ENCODE measurements at regions not wholly inside any gene's neighbourhood (a gene's known extent, or its start where the extent isn't known, plus 50 kb on each side); places are given as distances from the start of the nearest gene placed in this dataset.

DNA sequence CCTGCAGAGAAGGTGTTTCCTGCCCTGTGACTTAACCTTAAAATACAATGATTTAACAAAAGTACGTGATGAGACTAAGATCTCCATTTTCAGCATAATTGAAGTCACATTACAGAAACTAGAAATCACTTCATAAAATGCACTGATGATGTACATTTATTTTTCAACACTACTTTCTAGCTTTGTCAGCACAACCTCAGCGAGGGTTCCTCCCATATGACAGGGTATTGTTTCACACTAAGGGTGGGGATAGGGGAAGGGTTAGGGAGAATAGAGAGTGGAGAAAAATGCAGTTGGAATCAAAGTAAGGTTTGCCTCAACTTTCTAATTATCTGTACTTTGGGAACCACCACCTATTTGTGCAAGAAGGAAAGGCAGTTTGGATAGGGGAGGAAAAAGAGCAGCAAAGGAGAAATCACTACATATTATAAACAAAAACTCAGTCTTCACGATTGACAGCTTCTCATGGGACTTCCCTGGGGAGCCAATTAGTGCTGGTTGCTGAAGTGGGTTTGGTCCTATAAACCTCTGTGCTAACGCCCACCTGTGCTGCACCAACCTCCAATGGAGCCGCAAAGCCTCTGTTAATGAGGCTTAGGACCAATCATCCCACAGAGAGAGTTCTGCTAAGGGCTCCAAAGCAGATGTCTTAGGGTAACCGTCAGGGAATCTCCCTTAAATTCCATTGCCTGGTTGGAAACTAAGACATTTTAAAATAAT lies 369.2 kb upstream of the PDE4D start:
- no peak for DNase-seq (ENCODE audit: low read depth, low spot score)

DNA sequence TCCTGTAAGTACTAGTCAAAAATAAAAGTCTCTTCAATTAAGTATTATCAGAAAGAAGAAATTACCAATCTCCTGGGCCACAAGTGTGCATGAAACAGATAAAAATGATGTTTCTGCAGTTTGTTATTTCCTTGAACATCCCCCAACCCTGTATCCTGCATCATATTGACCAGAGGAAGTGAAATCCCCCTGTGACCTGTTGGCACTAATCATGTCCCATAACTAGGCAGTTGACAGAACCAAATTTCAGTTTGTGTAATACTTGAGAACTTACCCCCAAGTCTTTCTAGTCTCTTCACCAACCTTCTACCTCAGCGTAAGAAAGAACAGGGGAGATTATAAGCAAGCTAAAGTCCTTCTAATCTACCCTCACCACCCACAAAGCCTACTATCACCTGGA lies 368.2 kb upstream of the PDE4D start:
- DNase-seq (ENCODE audit: low read depth, low spot score) = no peak

DNA sequence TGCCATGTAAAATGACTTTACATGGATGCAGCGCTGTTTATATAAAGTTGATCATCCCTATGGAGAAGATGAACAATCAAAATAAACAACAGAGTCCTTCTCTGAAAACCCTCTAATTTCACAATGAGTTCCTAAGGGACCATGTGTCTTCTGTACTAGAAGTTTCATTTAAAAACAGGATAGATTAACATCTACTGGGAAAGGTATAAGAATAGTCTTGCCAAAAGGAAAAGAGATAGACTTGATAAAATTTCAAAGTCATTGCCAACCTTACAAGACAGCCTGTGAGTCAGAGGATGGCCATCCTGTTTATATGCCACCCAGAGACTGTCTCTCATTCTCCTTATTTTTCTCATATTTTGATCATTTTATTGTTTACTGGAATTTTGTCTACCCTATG lies 367.1 kb upstream of the PDE4D start:
- DNase-seq (ENCODE audit: low read depth, low spot score) = no peak

DNA sequence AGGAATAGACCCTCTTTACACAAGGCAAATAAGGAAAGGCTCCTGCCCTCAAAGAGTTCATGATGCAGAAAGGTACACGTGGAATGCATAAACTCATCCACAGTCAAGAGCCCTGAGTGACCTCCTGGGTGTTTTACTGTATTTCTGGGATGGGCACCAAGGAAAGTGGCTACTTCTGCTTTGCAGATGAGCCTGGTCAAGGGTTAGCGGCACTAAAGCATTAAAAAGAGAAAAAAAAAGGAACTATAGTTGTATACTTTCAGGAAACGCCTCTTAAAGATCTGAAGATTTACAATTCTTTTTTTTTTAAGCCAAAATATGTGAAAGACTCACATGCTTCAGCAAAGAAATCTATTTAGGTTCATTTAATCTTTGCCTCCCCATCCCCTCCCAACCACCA lies 366.2 kb upstream of the PDE4D start:
- DNase-seq (ENCODE audit: low read depth, low spot score) = no peak

DNA sequence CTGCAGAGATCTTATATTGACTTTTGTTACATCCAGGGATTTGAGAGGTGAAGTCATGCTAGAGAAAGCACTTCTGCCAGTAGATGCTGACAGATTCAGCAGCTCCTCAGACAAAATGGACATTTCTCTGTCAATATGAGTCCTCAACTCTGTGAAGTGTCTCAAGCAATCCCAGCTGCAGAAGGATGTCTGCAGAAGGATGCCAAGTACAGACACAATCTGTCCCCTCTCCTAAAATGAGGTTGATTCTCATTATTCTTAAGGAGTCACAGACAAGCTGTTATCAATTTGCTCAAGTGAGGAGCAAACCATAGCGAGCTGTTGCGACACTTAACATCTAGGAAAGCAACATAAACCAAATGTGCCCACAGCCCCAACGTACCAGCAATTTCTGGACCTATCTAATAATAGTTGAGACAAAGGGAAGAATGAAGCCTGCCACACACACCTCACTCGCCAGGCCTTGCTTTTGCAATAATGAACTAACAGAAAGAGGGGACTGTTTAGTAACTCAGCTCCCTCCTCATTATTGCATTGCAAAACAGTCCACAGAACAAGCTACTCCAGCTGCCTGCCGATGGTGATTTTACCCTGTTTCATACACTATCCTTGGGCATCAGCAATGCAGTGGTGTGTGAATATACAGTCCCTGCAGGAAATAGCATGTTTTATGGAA lies 364.2 kb upstream of the PDE4D start:
- no peak for DNase-seq (ENCODE audit: low read depth, low spot score)

DNA sequence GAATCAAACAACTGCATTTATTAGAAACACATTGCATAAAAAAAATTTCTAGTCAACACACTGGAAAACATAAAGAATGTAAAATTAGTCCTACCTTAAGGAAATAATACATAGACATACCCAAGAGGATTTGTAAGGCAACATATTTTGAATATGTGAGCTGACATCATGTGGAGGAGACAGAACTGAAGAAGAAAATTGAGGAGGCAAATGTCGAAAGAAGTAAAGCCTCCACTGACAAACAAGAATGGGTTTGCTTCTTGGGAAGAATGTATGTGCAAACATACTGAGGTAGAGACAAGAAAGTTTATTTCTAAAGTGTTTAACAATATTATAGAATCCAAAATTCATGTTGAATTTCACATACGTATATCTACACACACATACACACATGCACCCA lies 363.0 kb upstream of the PDE4D start:
- no peak for DNase-seq (ENCODE audit: low read depth, low spot score)

DNA sequence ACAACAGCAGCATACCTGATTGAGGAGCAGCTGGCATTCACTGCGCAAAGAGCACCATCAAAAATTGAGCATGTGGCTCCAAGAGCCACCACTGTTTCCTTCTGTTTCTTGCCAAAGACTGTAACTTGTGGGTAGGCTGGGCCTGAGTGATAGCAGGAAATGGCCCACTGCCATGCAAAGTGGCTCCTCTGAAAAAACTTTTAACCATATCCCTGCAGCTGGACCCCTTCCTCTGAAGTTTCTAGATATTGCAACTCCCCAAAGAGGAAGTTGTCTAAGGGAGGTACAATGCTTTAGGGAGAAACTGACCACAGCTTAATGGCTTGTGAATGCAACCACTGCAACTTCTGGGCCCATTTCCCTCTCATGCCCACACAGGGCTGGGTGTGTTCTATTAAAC lies 355.4 kb upstream of the PDE4D start:
- no peak for DNase-seq (ENCODE audit: low read depth, low spot score)

DNA sequence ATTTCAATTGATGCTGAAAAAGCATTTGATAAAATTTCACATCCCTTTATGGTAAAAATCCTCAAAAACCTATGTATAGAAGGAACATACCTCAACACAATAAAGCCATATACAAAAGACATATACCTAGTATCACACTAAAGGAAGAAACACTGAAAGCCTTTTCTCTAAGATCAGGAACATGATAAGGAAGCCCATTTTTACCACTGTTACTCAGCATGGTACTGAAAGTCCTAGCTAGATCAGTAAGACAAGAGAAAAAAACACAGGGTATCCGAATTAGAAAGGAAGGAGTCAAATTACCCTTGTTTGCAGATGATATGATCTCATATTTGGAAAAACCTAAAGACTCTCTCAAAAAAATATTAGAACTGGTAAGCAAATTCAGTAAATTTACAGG lies 350.2 kb upstream of the PDE4D start:
- DNase-seq (ENCODE audit: low read depth, low spot score) = no peak

DNA sequence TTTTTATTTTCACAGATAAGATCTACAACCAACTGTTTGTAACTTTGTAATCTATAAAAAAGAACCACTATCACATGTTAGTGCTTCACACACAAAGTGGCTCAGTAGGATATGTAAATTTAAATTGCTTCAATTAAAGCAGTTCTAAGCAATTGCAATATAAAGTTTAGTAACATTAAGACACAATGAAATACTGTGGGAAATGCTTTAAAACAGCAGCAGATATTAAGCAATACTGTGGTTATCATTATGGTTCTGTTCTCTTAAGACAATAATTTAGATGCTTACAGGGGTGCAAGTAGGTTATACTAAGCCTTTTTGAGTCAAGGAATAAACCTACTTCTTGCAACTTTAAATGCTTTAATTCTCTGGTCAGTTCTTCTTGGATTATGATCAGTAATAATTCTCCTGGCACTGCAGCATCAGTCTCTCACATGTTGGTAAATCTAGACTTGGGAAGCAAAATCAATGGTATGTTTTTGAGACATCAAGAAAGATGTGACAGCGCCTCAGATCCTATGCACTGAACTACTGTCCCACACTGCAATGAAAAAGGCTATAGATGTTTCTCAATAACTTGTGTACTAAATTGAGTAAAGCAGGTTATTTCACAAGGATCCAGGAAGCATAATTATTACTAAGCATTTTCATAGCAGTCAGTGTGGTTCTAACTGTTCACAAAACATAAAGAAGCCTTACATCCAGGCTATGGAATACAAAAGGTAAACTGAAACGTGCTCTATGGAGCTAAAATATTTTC lies 338.7 kb upstream of the PDE4D start:
- DNase-seq (ENCODE audit: low read depth, low spot score) = no peak

DNA sequence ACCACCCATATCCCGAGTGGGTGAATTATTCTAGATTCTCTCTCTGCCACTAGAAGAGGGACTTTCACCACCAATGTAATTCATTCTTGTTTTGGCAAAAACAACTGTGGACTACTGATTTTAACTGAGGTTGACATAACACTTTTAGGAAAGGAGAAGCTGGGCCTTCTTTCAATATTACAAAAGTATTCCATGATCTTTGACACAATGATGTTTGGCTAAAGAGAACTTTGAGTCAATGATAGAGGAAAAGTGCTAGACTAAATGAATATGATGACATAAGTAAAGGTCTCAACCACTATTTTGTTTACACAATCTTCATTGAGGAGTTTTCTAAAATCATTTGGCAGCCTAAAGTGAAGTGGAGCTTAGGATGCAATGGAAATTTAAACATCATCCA lies 336.9 kb upstream of the PDE4D start:
- no peak for DNase-seq (ENCODE audit: low read depth, low spot score)

DNA sequence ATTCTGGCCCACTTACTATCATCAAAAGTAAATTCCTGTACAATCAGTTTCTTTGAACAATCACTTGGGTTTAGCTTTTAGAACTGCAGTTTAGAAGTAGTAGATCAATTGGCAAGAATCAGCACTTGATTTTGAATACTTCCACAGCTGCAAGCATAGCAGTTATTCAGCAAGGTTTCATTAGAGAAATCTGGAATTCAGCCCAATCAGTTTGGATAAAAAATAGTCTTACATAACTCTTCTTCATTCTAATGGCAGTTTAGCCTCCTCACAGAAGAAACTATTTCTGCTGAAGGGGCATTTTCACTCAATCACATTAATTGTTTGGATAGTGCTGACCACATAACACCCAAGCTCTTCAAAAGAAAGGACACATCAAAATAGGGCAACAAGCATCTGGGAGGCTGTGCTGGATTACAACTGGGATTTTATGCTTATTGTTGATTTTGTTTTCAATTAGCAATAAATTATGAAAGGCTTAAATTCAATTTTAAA lies 336.2 kb upstream of the PDE4D start:
- DNase-seq (ENCODE audit: low read depth, low spot score) = no peak

DNA sequence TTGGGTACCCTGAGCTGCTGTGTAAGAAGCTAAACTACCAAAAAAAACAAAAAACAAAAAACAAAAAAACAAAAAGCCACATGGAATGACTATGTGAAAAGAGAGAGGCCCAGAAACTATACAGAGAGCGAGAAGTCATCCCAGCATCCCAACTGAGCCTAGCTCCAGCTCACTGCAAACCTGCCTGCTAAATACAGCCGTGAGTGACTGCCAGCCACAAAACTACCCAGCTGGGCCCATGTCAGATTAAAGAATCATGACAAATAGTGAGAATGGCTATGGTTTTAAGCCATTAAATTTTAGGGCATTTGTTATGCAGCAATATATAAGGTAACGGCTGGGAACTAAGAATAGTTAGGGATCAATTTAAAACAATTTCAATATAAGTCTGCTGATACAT lies 335.1 kb upstream of the PDE4D start:
- no peak for DNase-seq (ENCODE audit: low read depth, low spot score)

DNA sequence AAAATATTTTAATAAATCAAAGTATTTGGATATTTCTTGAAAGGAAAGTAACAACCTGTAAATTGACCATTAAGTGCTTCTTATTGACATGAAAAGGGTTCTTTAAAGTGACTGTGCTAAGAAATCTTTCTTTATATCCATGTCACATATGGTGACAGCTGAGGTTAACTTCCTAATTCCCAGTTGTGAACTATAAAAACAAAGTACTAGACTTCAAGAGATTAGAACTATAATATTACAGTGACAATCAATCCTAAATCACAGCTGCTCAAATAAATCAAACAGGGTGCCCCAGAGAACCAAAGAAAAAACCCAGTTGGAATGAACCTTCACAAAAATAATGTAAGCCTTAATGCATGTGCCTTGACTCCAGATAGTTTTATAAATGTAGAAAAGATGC lies 332.6 kb upstream of the PDE4D start:
- no peak for DNase-seq (ENCODE audit: low read depth, low spot score)

DNA sequence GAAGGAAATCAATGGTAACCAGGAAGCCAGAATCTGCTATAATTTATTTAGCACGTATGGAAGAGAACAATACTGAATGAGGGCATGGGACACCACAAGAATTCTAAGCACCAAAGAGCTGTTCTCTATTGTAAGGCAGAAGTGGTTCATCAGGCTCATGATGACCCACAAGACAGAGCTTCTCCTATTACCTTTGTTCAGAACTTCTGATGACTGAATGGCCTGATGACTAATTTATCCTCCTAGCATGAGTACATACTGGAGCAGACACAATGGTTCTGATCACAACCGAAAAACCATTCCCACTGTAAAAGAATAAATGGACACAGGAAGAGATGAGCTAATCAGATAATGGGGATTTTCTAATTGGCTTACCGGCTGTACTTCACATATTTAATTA lies 329.8 kb upstream of the PDE4D start:
- DNase-seq (ENCODE audit: low read depth, low spot score) = no peak

DNA sequence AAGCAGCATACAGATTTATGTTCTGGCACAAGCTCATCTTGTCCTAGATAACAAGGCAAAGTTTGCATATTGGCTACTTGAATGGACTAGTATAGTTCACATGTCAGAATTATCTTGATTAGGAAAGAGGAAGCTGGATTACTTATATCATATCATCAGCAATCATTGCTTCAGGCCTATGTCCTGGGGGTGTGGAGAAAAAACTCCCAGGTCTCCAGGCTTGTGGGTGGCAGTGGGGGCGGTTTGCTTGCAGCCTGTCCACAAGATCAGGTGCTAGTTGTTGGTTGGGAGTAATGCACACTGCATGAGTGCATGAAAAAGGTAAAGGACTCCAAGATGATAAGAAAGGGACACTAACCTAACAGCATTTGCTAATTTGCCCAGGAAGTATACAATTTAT lies 326.4 kb upstream of the PDE4D start:
- DNase-seq (ENCODE audit: low read depth, low spot score) = no peak

DNA sequence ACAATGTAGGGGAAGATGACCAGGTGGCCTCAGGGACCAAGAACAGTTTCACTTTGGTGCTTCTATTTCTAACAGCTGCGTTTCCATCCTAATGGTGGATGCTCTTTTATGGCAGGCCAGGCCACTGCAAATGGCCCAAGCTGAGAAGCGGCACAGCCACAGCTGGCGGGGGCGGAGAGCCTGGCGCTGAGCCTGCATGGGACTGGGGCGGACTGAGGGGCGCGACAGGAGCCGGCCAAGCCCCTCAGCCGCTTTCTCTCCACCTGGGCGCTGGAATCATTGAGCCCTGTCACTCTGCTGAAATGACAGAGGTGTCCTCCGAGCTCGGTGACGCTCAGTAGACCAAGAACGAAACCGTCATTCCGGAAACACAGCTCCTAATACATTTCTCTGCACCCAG lies 317.3 kb upstream of the PDE4D start:
- no peak for DNase-seq (ENCODE audit: low read depth, low spot score)

DNA sequence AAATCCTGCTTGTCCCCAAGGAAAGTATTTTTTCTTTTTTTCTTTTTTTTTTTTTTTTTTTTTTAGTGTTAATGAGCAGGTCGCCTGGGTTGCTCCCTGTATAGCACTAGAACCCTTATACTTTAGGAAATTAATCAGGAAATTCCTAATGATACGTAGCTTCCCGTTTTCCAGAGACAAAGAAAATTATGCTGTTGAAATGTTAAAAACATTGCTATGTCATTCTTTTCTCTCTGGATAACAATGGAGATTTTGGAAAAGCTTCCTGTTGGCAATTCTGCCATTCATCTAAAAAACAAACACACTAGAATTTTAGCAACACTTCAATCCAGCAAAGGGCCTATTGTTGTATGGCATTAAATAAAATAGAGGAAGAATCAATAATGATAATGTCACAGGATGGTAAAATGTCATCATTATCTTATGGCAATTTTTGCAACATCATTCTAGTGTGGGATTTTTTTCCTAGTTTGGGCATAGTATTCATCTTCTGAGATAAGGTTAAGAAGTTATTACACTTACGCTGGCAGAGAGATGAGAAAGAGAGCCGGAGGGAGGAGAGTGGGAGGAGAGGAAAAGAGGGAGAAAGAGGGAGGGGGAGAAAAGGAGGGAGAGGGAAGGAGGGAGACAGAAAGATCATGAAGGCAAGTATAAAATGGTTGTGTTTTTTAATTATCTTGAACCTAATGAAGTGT lies 315.8 kb upstream of the PDE4D start:
- DNase-seq (ENCODE audit: low read depth, low spot score) = no peak

DNA sequence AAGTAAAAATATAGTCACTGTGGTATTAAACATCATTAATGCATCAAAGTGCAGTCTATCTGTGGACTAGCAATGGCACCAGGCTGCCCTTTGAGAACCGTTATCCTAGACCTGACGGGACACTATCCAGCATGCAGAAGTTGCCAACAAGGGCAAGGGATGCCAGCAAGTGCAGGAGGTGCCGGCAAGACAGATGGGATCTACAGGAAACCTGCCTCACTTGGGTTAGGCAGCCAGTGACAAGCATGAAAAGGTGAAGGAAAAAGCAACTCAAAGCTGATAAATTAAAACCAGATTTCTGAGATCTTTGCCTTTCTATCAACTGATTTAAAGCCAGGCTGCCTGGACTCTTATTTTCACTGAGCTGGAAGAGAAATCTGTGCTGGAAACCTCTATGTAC lies 315.2 kb upstream of the PDE4D start:
- no peak for DNase-seq (ENCODE audit: low read depth, low spot score)

DNA sequence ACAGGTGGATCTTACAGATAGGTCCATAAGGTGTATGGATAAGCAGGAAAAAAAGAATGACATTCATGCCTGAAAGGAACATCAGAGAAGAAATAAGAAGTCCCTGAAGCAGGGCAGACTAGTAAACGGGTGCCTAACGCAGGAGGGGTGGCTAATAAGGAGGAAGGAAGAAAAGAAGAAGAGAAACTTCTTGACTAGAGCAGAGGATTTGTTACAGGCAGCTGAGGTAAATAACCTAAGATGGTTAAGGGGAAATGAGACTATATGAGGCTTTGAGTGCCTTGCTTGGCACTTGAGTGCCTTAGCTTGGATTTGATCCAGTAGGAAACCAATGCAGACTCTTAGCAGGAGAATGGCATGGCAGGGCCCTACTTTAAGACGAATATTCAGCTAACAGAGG lies 313.5 kb upstream of the PDE4D start:
- DNase-seq (ENCODE audit: low read depth, low spot score) = no peak

DNA sequence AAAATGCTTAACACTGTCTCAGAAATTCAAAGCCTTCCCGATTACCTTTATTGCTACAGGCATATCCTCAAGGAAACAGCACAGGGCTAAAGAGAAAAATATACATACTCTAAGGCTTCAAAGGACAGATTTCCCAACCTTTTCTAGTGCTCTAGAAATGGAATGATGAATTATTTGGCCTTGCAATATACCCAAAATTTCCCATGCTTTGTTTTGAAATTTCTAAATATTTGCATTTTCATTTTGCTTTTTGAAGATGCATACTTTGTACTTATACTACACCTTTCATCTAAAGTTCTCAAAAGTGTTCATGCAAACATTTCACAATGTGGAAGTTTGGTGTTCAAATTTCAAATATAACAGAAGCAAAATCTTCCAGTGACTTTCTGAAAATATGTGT lies 312.7 kb upstream of the PDE4D start:
- no peak for DNase-seq (ENCODE audit: low read depth, low spot score)

DNA sequence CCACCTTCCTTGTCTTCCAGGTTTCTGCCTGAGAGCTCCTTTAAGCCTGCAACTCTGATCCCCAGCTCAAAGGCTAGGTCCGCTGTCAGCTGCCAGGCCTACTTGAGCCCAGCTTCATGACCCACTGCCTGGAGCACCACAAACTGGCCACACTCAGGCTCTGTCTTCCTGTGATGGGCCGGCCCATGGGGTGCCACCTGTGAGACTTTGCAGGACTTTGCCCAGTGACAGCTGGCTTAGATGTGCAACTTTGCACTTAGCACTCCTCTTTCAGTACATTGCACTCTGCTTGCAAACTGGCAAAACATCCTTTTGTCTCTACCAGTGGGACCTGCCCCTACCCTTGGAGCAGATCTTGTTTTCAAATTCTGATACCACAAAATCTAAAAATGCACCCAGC lies 311.5 kb upstream of the PDE4D start:
- DNase-seq (ENCODE audit: low read depth, low spot score) = no peak
